ENCODE measurements at regions not wholly inside any gene's neighbourhood (a gene's known extent, or its start where the extent isn't known, plus 50 kb on each side); places are given as distances from the start of the nearest gene placed in this dataset.

GRCh38 chr10:83892737-83893136 is 246.6 kb upstream of the GHITM start:
- no peak for DNase-seq (ENCODE audit: low spot score)
- Histone ChIP-seq H2BK5ac (ENCODE audit: low read length) (no peak overlapping the region), H2AK5ac (ENCODE audit: low read depth, low read length) (no peak overlapping the region), H3K23ac (ENCODE audit: low read depth, low read length, poor library complexity) (no peak overlapping the region), H3K79me1 (ENCODE audit: low read depth, low read length) (no peaks in the 10 kb centered on the region), H3K9ac (ENCODE audit: low read depth, low read length, poor library complexity) (no peak overlapping the region), H2BK15ac (ENCODE audit: low read length) (no peak overlapping the region), H3K36me3 (replicated peaks in 1 of 2; ENCODE audit: control insufficient read depth in 2 of 2, insufficient read depth in 2 of 2, low read length in 2 of 2) (no peaks in the 10 kb centered on the region), H3K9me3 (replicated peaks in 1 of 2; ENCODE audit: control insufficient read depth in 2 of 2, insufficient read depth in 1 of 2, low read depth in 1 of 2, low read length in 2 of 2) (no peaks in the 10 kb centered on the region), H3K14ac (ENCODE audit: low read length) (no peak overlapping the region), H2BK12ac (ENCODE audit: low read length) (no peak overlapping the region), H3K4me2 (ENCODE audit: insufficient read depth, low read length, poor library complexity, severe bottlenecking) (no peak overlapping the region), H3K4me3 (ENCODE audit: low read length in 2 of 2) (no peak overlapping the region), H3K18ac (ENCODE audit: low read length) (no peak overlapping the region), H4K8ac (ENCODE audit: low read depth, low read length) (no peak overlapping the region), H2AFZ (ENCODE audit: low read length) (no peak overlapping the region), H2BK120ac (ENCODE audit: low read depth, low read length) (no peak overlapping the region), H3K27me3 (ENCODE audit: control insufficient read depth in 3 of 3, insufficient read depth in 3 of 3, low read depth in 1 of 3, low read length in 3 of 3) (peaks cover 0 to 2% (median 0%) of the 10 kb centered on the region in 3 experiments), H4K91ac (ENCODE audit: low read depth, low read length, poor library complexity) (no peak overlapping the region), H3K4ac (ENCODE audit: low read length) (no peak overlapping the region), H3K27ac (replicated peaks; ENCODE audit: low read length) (no peak overlapping the region), H3K4me1 (ENCODE audit: control insufficient read depth in 2 of 2, insufficient read depth in 1 of 2, low read depth in 1 of 2, low read length in 2 of 2) (peaks cover 0 to 3% of the 10 kb centered on the region in 2 donors)
- WGBS, 2 donors (ENCODE audit: extremely low coverage in 2 of 2, insufficient read length in 2 of 2, insufficient replicate concordance in 1 of 2): no CpG with 5 or more reads among the region's 6 CpGs

GRCh38 chr10:83896219-83896618 is 243.1 kb upstream of the GHITM start:
- H3K18ac ChIP-seq (ENCODE audit: low read length): no peak overlapping the region
- H3K9me3 ChIP-seq (replicated peaks in 1 of 2; ENCODE audit: control insufficient read depth in 2 of 2, insufficient read depth in 1 of 2, low read depth in 1 of 2, low read length in 2 of 2): no peaks in the 10 kb centered on the region
- no peak overlapping the region for H3K4me2 ChIP-seq (ENCODE audit: insufficient read depth, low read length, poor library complexity, severe bottlenecking)
- no peak overlapping the region for H3K4me3 ChIP-seq (ENCODE audit: low read length in 2 of 2)
- H3K4me1 ChIP-seq (ENCODE audit: control insufficient read depth in 2 of 2, insufficient read depth in 1 of 2, low read depth in 1 of 2, low read length in 2 of 2): peaks cover 0 to 3% of the 10 kb centered on the region in 2 donors
- peaks cover 0 to 2% (median 0%) of the 10 kb centered on the region in 3 experiments for H3K27me3 ChIP-seq (ENCODE audit: control insufficient read depth in 3 of 3, insufficient read depth in 3 of 3, low read depth in 1 of 3, low read length in 3 of 3)
- no peak overlapping the region for H2BK5ac ChIP-seq (ENCODE audit: low read length)
- H3K23ac ChIP-seq (ENCODE audit: low read depth, low read length, poor library complexity): no peak overlapping the region
- H3K4ac ChIP-seq (ENCODE audit: low read length): no peak overlapping the region
- no peak overlapping the region for H2BK120ac ChIP-seq (ENCODE audit: low read depth, low read length)
- H3K27ac ChIP-seq (replicated peaks; ENCODE audit: low read length): no peak overlapping the region
- H2AK5ac ChIP-seq (ENCODE audit: low read depth, low read length): no peak overlapping the region
- H4K91ac ChIP-seq (ENCODE audit: low read depth, low read length, poor library complexity): no peak overlapping the region
- no peak overlapping the region for H3K14ac ChIP-seq (ENCODE audit: low read length)
- no peaks in the 10 kb centered on the region for H3K36me3 ChIP-seq (replicated peaks in 1 of 2; ENCODE audit: control insufficient read depth in 2 of 2, insufficient read depth in 2 of 2, low read length in 2 of 2)
- DNase-seq (ENCODE audit: low spot score): no peak
- no peak overlapping the region for H4K8ac ChIP-seq (ENCODE audit: low read depth, low read length)
- no CpG with 5 or more reads among the region's 6 CpGs for WGBS, 2 donors (ENCODE audit: extremely low coverage in 2 of 2, insufficient read length in 2 of 2, insufficient replicate concordance in 1 of 2)
- H3K79me1 ChIP-seq (ENCODE audit: low read depth, low read length): no peaks in the 10 kb centered on the region
- no peak overlapping the region for H2BK12ac ChIP-seq (ENCODE audit: low read length)
- H3K9ac ChIP-seq (ENCODE audit: low read depth, low read length, poor library complexity): no peak overlapping the region
- no peak overlapping the region for H2AFZ ChIP-seq (ENCODE audit: low read length)
- no peak overlapping the region for H2BK15ac ChIP-seq (ENCODE audit: low read length)

- Histone ChIP-seq H2BK5ac (ENCODE audit: low read length) (no peak overlapping the region), H4K8ac (ENCODE audit: low read depth, low read length) (no peak overlapping the region), H3K27me3 (ENCODE audit: control insufficient read depth in 3 of 3, insufficient read depth in 3 of 3, low read depth in 1 of 3, low read length in 3 of 3) (no peaks in the 10 kb centered on the region), H2BK120ac (ENCODE audit: low read depth, low read length) (no peak overlapping the region), H2BK12ac (ENCODE audit: low read length) (no peak overlapping the region), H4K91ac (ENCODE audit: low read depth, low read length, poor library complexity) (no peak overlapping the region), H3K14ac (ENCODE audit: low read length) (no peak overlapping the region), H3K36me3 (replicated peaks in 1 of 2; ENCODE audit: control insufficient read depth in 2 of 2, insufficient read depth in 2 of 2, low read length in 2 of 2) (no peaks in the 10 kb centered on the region), H3K4me3 (ENCODE audit: low read length in 2 of 2) (no peak overlapping the region), H3K4me2 (ENCODE audit: insufficient read depth, low read length, poor library complexity, severe bottlenecking) (no peak overlapping the region), H3K4ac (ENCODE audit: low read length) (no peak overlapping the region), H3K79me1 (ENCODE audit: low read depth, low read length) (no peaks in the 10 kb centered on the region), H3K23ac (ENCODE audit: low read depth, low read length, poor library complexity) (no peak overlapping the region), H2AFZ (ENCODE audit: low read length) (no peak overlapping the region), H2AK5ac (ENCODE audit: low read depth, low read length) (no peak overlapping the region), H3K18ac (ENCODE audit: low read length) (no peak overlapping the region), H3K4me1 (ENCODE audit: control insufficient read depth in 2 of 2, insufficient read depth in 1 of 2, low read depth in 1 of 2, low read length in 2 of 2) (peaks cover 0 to 3% of the 10 kb centered on the region in 2 donors), H3K9ac (ENCODE audit: low read depth, low read length, poor library complexity) (no peak overlapping the region), H2BK15ac (ENCODE audit: low read length) (no peak overlapping the region), H3K9me3 (replicated peaks in 1 of 2; ENCODE audit: control insufficient read depth in 2 of 2, insufficient read depth in 1 of 2, low read depth in 1 of 2, low read length in 2 of 2) (no peaks in the 10 kb centered on the region), H3K27ac (replicated peaks; ENCODE audit: low read length) (no peak overlapping the region)
- no peak for DNase-seq (ENCODE audit: low spot score)
- WGBS, 2 donors (ENCODE audit: extremely low coverage in 2 of 2, insufficient read length in 2 of 2, insufficient replicate concordance in 1 of 2): no CpG with 5 or more reads among the region's 1 CpG
These were observed 241.7 kb upstream of the GHITM start for GRCh38 chr10:83897626-83898025.

GRCh38 chr10:83908506-83908905 is 230.8 kb upstream of the GHITM start:
- Histone ChIP-seq H3K4me3 (ENCODE audit: low read length in 2 of 2) (no peak overlapping the region), H3K4me1 (ENCODE audit: control insufficient read depth in 2 of 2, insufficient read depth in 1 of 2, low read depth in 1 of 2, low read length in 2 of 2) (peaks cover 7 to 21% of the 10 kb centered on the region in 2 donors), H2AFZ (ENCODE audit: low read length) (no peak overlapping the region), H3K4ac (ENCODE audit: low read length) (no peak overlapping the region), H3K36me3 (replicated peaks in 1 of 2; ENCODE audit: control insufficient read depth in 2 of 2, insufficient read depth in 2 of 2, low read length in 2 of 2) (no peaks in the 10 kb centered on the region), H3K4me2 (ENCODE audit: insufficient read depth, low read length, poor library complexity, severe bottlenecking) (no peak overlapping the region), H2BK5ac (ENCODE audit: low read length) (no peak overlapping the region), H4K8ac (ENCODE audit: low read depth, low read length) (no peak overlapping the region), H3K9ac (ENCODE audit: low read depth, low read length, poor library complexity) (no peak overlapping the region), H3K79me1 (ENCODE audit: low read depth, low read length) (no peaks in the 10 kb centered on the region), H2BK15ac (ENCODE audit: low read length) (no peak overlapping the region), H3K27me3 (ENCODE audit: control insufficient read depth in 3 of 3, insufficient read depth in 3 of 3, low read depth in 1 of 3, low read length in 3 of 3) (peaks cover 0 to 15% (median 0%) of the 10 kb centered on the region in 3 experiments), H3K18ac (ENCODE audit: low read length) (no peak overlapping the region), H2BK120ac (ENCODE audit: low read depth, low read length) (no peak overlapping the region), H2AK5ac (ENCODE audit: low read depth, low read length) (no peak overlapping the region), H2BK12ac (ENCODE audit: low read length) (no peak overlapping the region), H4K91ac (ENCODE audit: low read depth, low read length, poor library complexity) (no peak overlapping the region), H3K27ac (replicated peaks; ENCODE audit: low read length) (peak overlapping the region; percentile 34), H3K9me3 (replicated peaks in 1 of 2; ENCODE audit: control insufficient read depth in 2 of 2, insufficient read depth in 1 of 2, low read depth in 1 of 2, low read length in 2 of 2) (no peaks in the 10 kb centered on the region), H3K23ac (ENCODE audit: low read depth, low read length, poor library complexity) (no peak overlapping the region), H3K14ac (ENCODE audit: low read length) (no peak overlapping the region)
- no CpG with 5 or more reads among the region's 2 CpGs for WGBS, 2 donors (ENCODE audit: extremely low coverage in 2 of 2, insufficient read length in 2 of 2, insufficient replicate concordance in 1 of 2)
- DNase-seq (ENCODE audit: low spot score): peak; percentile 8
